Pancreas (tissue), 10 donors: ENCODE measurements at regions not wholly inside any gene's neighbourhood (a gene's known extent, or its start where the extent isn't known, plus 50 kb on each side); places are given as distances from the start of the nearest gene placed in this dataset.

ENCODE experiments used
- ATAC-seq, 4 donors: fragments of 200-7000 bp; cut with Tn5 transposase; one replicate each; pipeline versions ENCODE4 v1.8.0 to v1.9.1; 2020; ENCODE audit warnings: mild to moderate bottlenecking in 4 of 4, moderate library complexity in 4 of 4
- DNase-seq, 6 donors: peaks; one replicate each; pipeline ENCODE4 v3.0.0-alpha.2; 2020
- FAIRE-seq: peaks from 2 replicates; lab custom pipeline; 2012; peaks lifted over from hg19 to GRCh38; lab: Jason Lieb, UNC
- H3K27ac ChIP-seq, 4 donors: fragments of 200-600 bp; sonication (generic); 1 replicate in 3 of 4; 2 replicates in 1 of 4; pipeline versions ENCODE4 v1.5.0 to v1.8.0; 2020
- H3K27me3 ChIP-seq, 4 donors: fragments of 200-600 bp; one replicate each; pipeline ENCODE4 v1.8.0; 2021
- H3K36me3 ChIP-seq, 3 donors: fragments of 200-600 bp; sonication (generic) in 1 of 3; one replicate each; pipeline versions ENCODE4 v1.5.0 to v1.8.0; 2020 to 2021
- H3K4me1 ChIP-seq, 3 donors: fragments of 200-600 bp; one replicate each; pipeline ENCODE4 v1.8.0; 2021
- H3K4me3 ChIP-seq, 4 donors: fragments of 200-600 bp; sonication (generic) in 2 of 4; one replicate each; pipeline versions ENCODE4 v1.5.0 to v1.8.0; 2020 to 2021
- H3K9me3 ChIP-seq, 4 donors: fragments of 200-600 bp; one replicate each; pipeline ENCODE4 v1.8.0; 2021
- WGBS, 2 donors: extraction: QIAGEN DNeasy Blood & Tissue Kit; methylation state at CpG; one replicate each; pipeline ENCODE4 v1.1.7; 2013; 5-methylcytosine and 5-hydroxymethylcytosine counted together
- intact Hi-C, 3 donors: fragments of 100-400 bp; cut with DNase I; formaldehyde crosslinking; loops; one replicate each; pipeline versions ENCODE4 v1.11.1 to v1.14.2; 2022
- TF ChIP-seq, protein P1 (sequence below), 4 donors: fragments of 200-600 bp; sonication (generic) in 3 of 4; IDR thresholded peaks; one replicate each; pipeline versions ENCODE4 v1.5.0 to v1.8.0; 2021; ENCODE audit warnings: antibody characterized with exemption in 4 of 4
- donor health status: healthy with polysubstance abuse.
- donor health status: DM: no; HTN: no; CAD: no; lungs with moderate emphysema.
- donor health status: DM: no; HTN: no; CAD: no.
- donor health status: control.
- donor health status: control.
- donor health status: Bipolar disorder and iron deficiency.
- donor health status: DM: yes; HTN: yes; CAD: no.
- donor health status: DM: no; HTN: no; CAD: no.
- donor health status: DM: no; HTN: no; CAD: no.
- donor health status: DM: yes; HTN: yes; CAD: no.

DNA sequence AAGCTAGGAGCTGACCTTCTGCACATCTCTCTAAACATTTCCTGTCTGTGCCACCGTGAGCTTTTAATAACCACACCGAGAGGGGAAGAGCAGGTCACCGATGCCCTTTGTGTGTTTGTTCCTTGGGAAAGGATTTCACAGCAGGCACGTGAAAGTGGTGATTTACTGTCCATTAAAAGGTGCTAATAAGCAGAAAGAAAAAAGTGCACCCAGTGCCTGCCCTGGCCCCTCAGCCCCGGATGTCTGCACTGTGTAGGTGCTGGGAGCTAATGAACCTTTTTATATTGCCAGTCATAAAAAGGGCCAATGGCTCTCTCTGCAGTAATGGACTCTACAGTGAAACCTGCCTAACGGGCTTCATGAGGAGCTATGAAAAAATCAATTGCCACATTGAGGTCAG, 312.6 kb downstream of the C6orf118 start:
- 41 to 46% methylated on average over 6 of the region's 6 CpGs for WGBS, 2 donors
- H3K27me3 ChIP-seq, result no peaks in the 10 kb centered on the region
- TF ChIP-seq, protein P1, sequence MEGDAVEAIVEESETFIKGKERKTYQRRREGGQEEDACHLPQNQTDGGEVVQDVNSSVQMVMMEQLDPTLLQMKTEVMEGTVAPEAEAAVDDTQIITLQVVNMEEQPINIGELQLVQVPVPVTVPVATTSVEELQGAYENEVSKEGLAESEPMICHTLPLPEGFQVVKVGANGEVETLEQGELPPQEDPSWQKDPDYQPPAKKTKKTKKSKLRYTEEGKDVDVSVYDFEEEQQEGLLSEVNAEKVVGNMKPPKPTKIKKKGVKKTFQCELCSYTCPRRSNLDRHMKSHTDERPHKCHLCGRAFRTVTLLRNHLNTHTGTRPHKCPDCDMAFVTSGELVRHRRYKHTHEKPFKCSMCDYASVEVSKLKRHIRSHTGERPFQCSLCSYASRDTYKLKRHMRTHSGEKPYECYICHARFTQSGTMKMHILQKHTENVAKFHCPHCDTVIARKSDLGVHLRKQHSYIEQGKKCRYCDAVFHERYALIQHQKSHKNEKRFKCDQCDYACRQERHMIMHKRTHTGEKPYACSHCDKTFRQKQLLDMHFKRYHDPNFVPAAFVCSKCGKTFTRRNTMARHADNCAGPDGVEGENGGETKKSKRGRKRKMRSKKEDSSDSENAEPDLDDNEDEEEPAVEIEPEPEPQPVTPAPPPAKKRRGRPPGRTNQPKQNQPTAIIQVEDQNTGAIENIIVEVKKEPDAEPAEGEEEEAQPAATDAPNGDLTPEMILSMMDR (IDR thresholded peaks at IDR 0.05), result no peak
- no peaks in the 10 kb centered on the region for H3K36me3 ChIP-seq
- ATAC-seq (no peak), FAIRE-seq (no peak), DNase-seq (no peak)
- no peaks in the 10 kb centered on the region for H3K4me1 ChIP-seq
- intact Hi-C loops, result no loop called here
- no peaks in the 10 kb centered on the region for H3K9me3 ChIP-seq
- H3K27ac ChIP-seq, result no peak overlapping the region
- no peak overlapping the region for H3K4me3 ChIP-seq

DNA sequence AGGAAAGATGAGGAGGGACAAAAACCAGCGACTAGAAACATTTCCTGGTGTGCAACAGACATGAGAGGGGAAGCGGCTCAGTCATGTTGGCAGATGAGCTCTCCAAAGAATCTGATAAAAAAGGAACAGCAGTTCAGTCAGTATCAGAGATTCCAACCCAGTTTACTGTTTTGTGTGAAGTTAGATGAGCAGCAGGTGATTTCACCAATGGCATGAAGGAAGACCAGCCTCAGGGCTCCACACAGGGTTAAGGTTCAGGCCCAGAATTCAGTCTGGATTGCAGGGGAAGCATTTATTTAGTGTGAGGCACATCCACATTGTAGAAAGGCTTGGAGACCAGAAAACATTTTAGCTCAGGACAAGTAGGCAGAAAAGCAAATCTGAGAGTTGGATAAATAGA, 317.8 kb downstream of the C6orf118 start:
- ATAC-seq (no peak), FAIRE-seq (no peak), DNase-seq (no peak)
- TF ChIP-seq, protein P1 (IDR thresholded peaks at IDR 0.05), result no peak
- 56 to 63% methylated on average over 2 of the region's 2 CpGs for WGBS, 2 donors
- Histone ChIP-seq H3K27me3 (no peaks in the 10 kb centered on the region), H3K4me3 (no peak overlapping the region), H3K36me3 (no peaks in the 10 kb centered on the region), H3K27ac (no peak overlapping the region), H3K4me1 (no peaks in the 10 kb centered on the region), H3K9me3 (no peaks in the 10 kb centered on the region)
- intact Hi-C loops, result no loop called here

DNA sequence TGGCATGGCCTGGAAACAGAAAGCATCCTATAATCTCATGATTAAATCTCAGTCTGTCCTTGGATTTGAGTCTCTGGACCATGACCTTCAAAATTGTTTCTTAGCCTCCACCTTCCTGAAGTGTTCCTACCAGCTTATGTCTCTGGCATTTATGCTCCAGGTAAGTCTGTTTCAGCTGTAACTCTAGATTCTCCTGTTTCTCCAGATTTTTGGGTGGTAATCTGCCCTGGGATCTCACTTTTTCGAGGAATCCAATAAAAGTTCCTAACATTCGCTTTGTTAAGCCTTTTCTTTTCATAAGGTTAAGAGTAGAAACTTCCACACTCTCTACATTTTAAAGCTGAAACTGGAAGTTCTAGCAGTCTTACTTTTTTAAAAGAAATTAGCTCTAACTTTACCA, 318.5 kb downstream of the C6orf118 start:
- TF ChIP-seq, protein P1 (IDR thresholded peaks at IDR 0.05), result no peak
- H3K27me3 ChIP-seq, result no peaks in the 10 kb centered on the region
- H3K4me1 ChIP-seq, result no peaks in the 10 kb centered on the region
- ATAC-seq, result no peak
- intact Hi-C loops, result no loop called here
- no peaks in the 10 kb centered on the region for H3K9me3 ChIP-seq
- no peaks in the 10 kb centered on the region for H3K36me3 ChIP-seq
- no peak for DNase-seq
- no peak overlapping the region for H3K4me3 ChIP-seq
- WGBS, 2 donors, result 49 to 73% methylated on average over 2 of the region's 2 CpGs
- no peak overlapping the region for H3K27ac ChIP-seq
- FAIRE-seq, result no peak

DNA sequence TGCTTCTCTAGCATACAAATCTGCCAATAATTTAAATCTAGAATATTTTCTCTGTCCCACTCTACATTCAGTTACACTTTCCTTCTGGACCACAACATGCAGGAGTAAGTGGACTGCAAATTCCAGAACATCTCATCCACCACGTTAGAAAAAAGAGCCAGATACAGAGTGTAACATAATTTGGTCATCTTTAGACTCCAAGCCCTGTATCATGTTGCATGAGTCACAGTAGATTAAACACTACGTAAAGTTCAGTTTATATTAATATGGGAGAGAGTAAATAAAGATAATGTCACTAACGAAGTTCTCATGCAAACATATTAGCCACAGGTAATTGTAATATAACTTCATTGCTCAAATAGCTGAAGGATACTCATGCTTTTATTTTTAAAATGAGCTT, 327.0 kb downstream of the C6orf118 start:
- FAIRE-seq (no peak), DNase-seq (no peak), ATAC-seq (no peak)
- H3K4me3 ChIP-seq, result no peak overlapping the region
- intact Hi-C loops, result no loop called here
- no peaks in the 10 kb centered on the region for H3K27me3 ChIP-seq
- no peaks in the 10 kb centered on the region for H3K4me1 ChIP-seq
- no peak overlapping the region for H3K27ac ChIP-seq
- 22 to 44% methylated on average over 3 of the region's 3 CpGs for WGBS, 2 donors
- H3K36me3 ChIP-seq, result no peaks in the 10 kb centered on the region
- TF ChIP-seq, protein P1 (IDR thresholded peaks at IDR 0.05), result no peak
- no peaks in the 10 kb centered on the region for H3K9me3 ChIP-seq

- Histone ChIP-seq H3K27me3 (no peaks in the 10 kb centered on the region), H3K36me3 (no peaks in the 10 kb centered on the region), H3K27ac (no peak overlapping the region), H3K4me3 (no peak overlapping the region), H3K4me1 (no peaks in the 10 kb centered on the region), H3K9me3 (no peaks in the 10 kb centered on the region)
- no peak for FAIRE-seq
- WGBS, 2 donors, result 56 to 66% methylated on average over 12 of the region's 12 CpGs
- intact Hi-C loops, result no loop called here
- no peak for DNase-seq
- no peak for ATAC-seq
- TF ChIP-seq, protein P1 (IDR thresholded peaks at IDR 0.05), result no peak
These were observed 342.3 kb downstream of the C6orf118 start for GRCh38 chr6:164967102-164967501.
